ENCODE measurements at regions not wholly inside any gene's neighbourhood (a gene's known extent, or its start where the extent isn't known, plus 50 kb on each side); places are given as distances from the start of the nearest gene placed in this dataset.
A peak's percentile ranks its signal among the peaks of the same experiment; 100 is the strongest.

DNA sequence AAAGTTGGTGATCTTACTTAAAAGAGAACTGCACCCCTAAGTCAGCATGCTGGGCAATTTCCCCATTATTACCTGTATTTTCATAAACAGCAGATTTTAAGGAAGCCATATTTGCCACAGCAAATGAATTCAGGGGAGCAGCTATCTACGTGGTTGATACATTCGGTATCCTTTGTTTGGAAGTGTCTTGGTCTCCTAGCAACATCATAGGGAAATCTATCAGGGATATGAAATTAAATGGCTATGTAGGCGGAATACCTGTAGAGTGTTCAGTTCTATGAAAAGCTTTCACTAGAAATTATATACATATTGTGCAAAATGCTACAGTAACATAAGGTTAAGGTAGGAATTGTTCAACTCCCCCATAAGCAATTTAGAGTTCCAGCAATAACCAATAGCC is 157.2 kb upstream of the EMCN start:
- H3K4ac ChIP-seq (ENCODE audit: low read length) = no peak overlapping the region
- H2AK5ac ChIP-seq (ENCODE audit: low read depth, low read length) = no peak overlapping the region
- no peaks in the 10 kb centered on the region for H3K36me3 ChIP-seq (replicated peaks in 1 of 2; ENCODE audit: control insufficient read depth in 2 of 2, insufficient read depth in 2 of 2, low read length in 2 of 2)
- no peaks in the 10 kb centered on the region for H3K79me1 ChIP-seq (ENCODE audit: low read depth, low read length)
- no peaks in the 10 kb centered on the region for H3K4me1 ChIP-seq (ENCODE audit: control insufficient read depth in 2 of 2, insufficient read depth in 1 of 2, low read depth in 1 of 2, low read length in 2 of 2)
- H2AFZ ChIP-seq (ENCODE audit: low read length) = no peak overlapping the region
- no peak overlapping the region for H3K23ac ChIP-seq (ENCODE audit: low read depth, low read length, poor library complexity)
- no peak overlapping the region for H2BK12ac ChIP-seq (ENCODE audit: low read length)
- H3K27me3 ChIP-seq (ENCODE audit: control insufficient read depth in 3 of 3, insufficient read depth in 3 of 3, low read depth in 1 of 3, low read length in 3 of 3) = no peaks in the 10 kb centered on the region
- no peak overlapping the region for H4K8ac ChIP-seq (ENCODE audit: low read depth, low read length)
- no peak overlapping the region for H2BK15ac ChIP-seq (ENCODE audit: low read length)
- DNase-seq (ENCODE audit: low spot score) = no peak
- no peak overlapping the region for H3K9ac ChIP-seq (ENCODE audit: low read depth, low read length, poor library complexity)
- no peak overlapping the region for H4K91ac ChIP-seq (ENCODE audit: low read depth, low read length, poor library complexity)
- no peak overlapping the region for H3K14ac ChIP-seq (ENCODE audit: low read length)
- H3K18ac ChIP-seq (ENCODE audit: low read length) = no peak overlapping the region
- no peak overlapping the region for H3K4me2 ChIP-seq (ENCODE audit: insufficient read depth, low read length, poor library complexity, severe bottlenecking)
- H2BK5ac ChIP-seq (ENCODE audit: low read length) = no peak overlapping the region
- WGBS, 2 donors (ENCODE audit: extremely low coverage in 2 of 2, insufficient read length in 2 of 2, insufficient replicate concordance in 1 of 2) = no CpG with 5 or more reads among the region's 3 CpGs
- no peak overlapping the region for H2BK120ac ChIP-seq (ENCODE audit: low read depth, low read length)
- no peak overlapping the region for H3K27ac ChIP-seq (replicated peaks; ENCODE audit: low read length)
- H3K9me3 ChIP-seq (replicated peaks in 1 of 2; ENCODE audit: control insufficient read depth in 2 of 2, insufficient read depth in 1 of 2, low read depth in 1 of 2, low read length in 2 of 2) = no peaks in the 10 kb centered on the region
- no peak overlapping the region for H3K4me3 ChIP-seq (ENCODE audit: low read length in 2 of 2)

DNA sequence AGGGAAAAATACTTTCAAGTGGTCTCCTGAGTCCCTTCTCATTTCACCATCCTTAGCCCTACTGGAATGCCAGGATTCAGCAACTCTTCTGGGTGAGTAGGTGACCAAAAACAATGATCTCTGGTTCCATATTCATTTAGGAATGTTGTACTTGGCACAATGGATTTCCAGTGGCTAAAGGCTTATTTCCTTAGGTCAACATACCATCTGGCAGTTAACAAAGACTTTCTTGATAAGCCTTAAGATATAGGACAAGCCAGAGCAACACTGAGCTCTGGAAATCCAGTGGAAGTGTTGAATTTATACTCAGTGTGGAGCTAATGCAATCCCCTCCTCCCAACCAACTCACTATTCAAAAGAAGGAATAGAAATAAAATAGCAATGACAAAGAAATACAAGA is 139.4 kb upstream of the EMCN start:
- no peak overlapping the region for H2BK5ac ChIP-seq (ENCODE audit: low read length)
- no peak for DNase-seq (ENCODE audit: low spot score)

DNA sequence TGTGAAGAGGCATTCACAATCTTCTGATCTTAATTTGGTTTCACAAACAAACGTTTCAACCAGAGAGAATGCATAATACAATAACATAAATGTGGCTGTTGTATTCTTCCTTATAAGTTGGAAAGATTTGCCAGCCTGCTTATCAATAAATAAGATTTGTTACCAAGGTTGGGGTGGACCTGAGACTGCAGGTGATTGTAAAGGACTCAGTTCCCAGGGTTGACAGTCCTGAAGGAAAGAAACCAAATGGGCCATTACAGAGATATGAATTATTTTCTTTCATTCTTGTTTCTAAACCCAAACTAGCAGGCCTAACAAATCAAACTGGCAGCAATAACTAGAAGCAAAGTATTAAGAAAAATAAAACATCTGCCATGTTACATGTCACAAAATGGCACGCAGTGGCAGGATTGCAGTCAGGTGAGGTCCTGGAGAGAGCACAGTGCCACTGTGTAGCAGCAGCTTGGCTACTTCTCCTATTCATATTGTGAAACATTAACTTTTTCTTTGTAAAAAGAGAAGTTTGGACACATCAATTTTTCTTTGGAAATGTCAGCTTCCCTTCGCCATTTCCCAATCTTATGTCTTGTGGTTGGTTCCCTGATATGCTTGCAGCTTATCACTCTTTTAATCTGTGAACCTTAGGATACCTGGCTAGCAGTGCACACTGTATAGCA is 133.8 kb upstream of the EMCN start:
- H3K9ac ChIP-seq (ENCODE audit: low read depth, low read length, poor library complexity) = no peak overlapping the region
- no peak overlapping the region for H2BK15ac ChIP-seq (ENCODE audit: low read length)
- H3K36me3 ChIP-seq (replicated peaks in 1 of 2; ENCODE audit: control insufficient read depth in 2 of 2, insufficient read depth in 2 of 2, low read length in 2 of 2) = no peaks in the 10 kb centered on the region
- no peak overlapping the region for H4K8ac ChIP-seq (ENCODE audit: low read depth, low read length)
- no peak overlapping the region for H3K4ac ChIP-seq (ENCODE audit: low read length)
- H2AK5ac ChIP-seq (ENCODE audit: low read depth, low read length) = no peak overlapping the region
- no peak overlapping the region for H3K27ac ChIP-seq (replicated peaks; ENCODE audit: low read length)
- H4K91ac ChIP-seq (ENCODE audit: low read depth, low read length, poor library complexity) = no peak overlapping the region
- H3K18ac ChIP-seq (ENCODE audit: low read length) = no peak overlapping the region
- no peaks in the 10 kb centered on the region for H3K4me1 ChIP-seq (ENCODE audit: control insufficient read depth in 2 of 2, insufficient read depth in 1 of 2, low read depth in 1 of 2, low read length in 2 of 2)
- H3K4me3 ChIP-seq (ENCODE audit: low read length in 2 of 2) = no peak overlapping the region
- no CpG with 5 or more reads among the region's 3 CpGs for WGBS, 2 donors (ENCODE audit: extremely low coverage in 2 of 2, insufficient read length in 2 of 2, insufficient replicate concordance in 1 of 2)
- no peaks in the 10 kb centered on the region for H3K79me1 ChIP-seq (ENCODE audit: low read depth, low read length)
- H2BK5ac ChIP-seq (ENCODE audit: low read length) = no peak overlapping the region
- H2BK120ac ChIP-seq (ENCODE audit: low read depth, low read length) = no peak overlapping the region
- no peaks in the 10 kb centered on the region for H3K27me3 ChIP-seq (ENCODE audit: control insufficient read depth in 3 of 3, insufficient read depth in 3 of 3, low read depth in 1 of 3, low read length in 3 of 3)
- H3K4me2 ChIP-seq (ENCODE audit: insufficient read depth, low read length, poor library complexity, severe bottlenecking) = no peak overlapping the region
- no peak for DNase-seq (ENCODE audit: low spot score)
- H3K9me3 ChIP-seq (replicated peaks in 1 of 2; ENCODE audit: control insufficient read depth in 2 of 2, insufficient read depth in 1 of 2, low read depth in 1 of 2, low read length in 2 of 2) = no peaks in the 10 kb centered on the region
- H2BK12ac ChIP-seq (ENCODE audit: low read length) = no peak overlapping the region
- no peak overlapping the region for H3K23ac ChIP-seq (ENCODE audit: low read depth, low read length, poor library complexity)
- H3K14ac ChIP-seq (ENCODE audit: low read length) = no peak overlapping the region
- no peak overlapping the region for H2AFZ ChIP-seq (ENCODE audit: low read length)

More for the DNA sequence above, 139.4 kb upstream of the EMCN start:
- no peak overlapping the region for H2BK15ac ChIP-seq (ENCODE audit: low read length)
- H3K27me3 ChIP-seq (ENCODE audit: control insufficient read depth in 3 of 3, insufficient read depth in 3 of 3, low read depth in 1 of 3, low read length in 3 of 3) = no peaks in the 10 kb centered on the region
- no peak overlapping the region for H2BK120ac ChIP-seq (ENCODE audit: low read depth, low read length)
- no peaks in the 10 kb centered on the region for H3K9me3 ChIP-seq (replicated peaks in 1 of 2; ENCODE audit: control insufficient read depth in 2 of 2, insufficient read depth in 1 of 2, low read depth in 1 of 2, low read length in 2 of 2)
- no peak overlapping the region for H4K8ac ChIP-seq (ENCODE audit: low read depth, low read length)
- no peak overlapping the region for H3K4me3 ChIP-seq (ENCODE audit: low read length in 2 of 2)
- H3K23ac ChIP-seq (ENCODE audit: low read depth, low read length, poor library complexity) = no peak overlapping the region
- no peak overlapping the region for H3K27ac ChIP-seq (replicated peaks; ENCODE audit: low read length)
- H3K79me1 ChIP-seq (ENCODE audit: low read depth, low read length) = no peaks in the 10 kb centered on the region
- no peak overlapping the region for H3K4me2 ChIP-seq (ENCODE audit: insufficient read depth, low read length, poor library complexity, severe bottlenecking)
- no peak overlapping the region for H2BK12ac ChIP-seq (ENCODE audit: low read length)
- H3K18ac ChIP-seq (ENCODE audit: low read length) = no peak overlapping the region
- H3K36me3 ChIP-seq (replicated peaks in 1 of 2; ENCODE audit: control insufficient read depth in 2 of 2, insufficient read depth in 2 of 2, low read length in 2 of 2) = no peaks in the 10 kb centered on the region
- no peak overlapping the region for H2AK5ac ChIP-seq (ENCODE audit: low read depth, low read length)
- H4K91ac ChIP-seq (ENCODE audit: low read depth, low read length, poor library complexity) = no peak overlapping the region
- H3K4me1 ChIP-seq (ENCODE audit: control insufficient read depth in 2 of 2, insufficient read depth in 1 of 2, low read depth in 1 of 2, low read length in 2 of 2) = no peaks in the 10 kb centered on the region
- H3K4ac ChIP-seq (ENCODE audit: low read length) = no peak overlapping the region
- peak overlapping the region; percentile 56 for H2AFZ ChIP-seq (ENCODE audit: low read length)
- H3K14ac ChIP-seq (ENCODE audit: low read length) = no peak overlapping the region
- no peak overlapping the region for H3K9ac ChIP-seq (ENCODE audit: low read depth, low read length, poor library complexity)

DNA sequence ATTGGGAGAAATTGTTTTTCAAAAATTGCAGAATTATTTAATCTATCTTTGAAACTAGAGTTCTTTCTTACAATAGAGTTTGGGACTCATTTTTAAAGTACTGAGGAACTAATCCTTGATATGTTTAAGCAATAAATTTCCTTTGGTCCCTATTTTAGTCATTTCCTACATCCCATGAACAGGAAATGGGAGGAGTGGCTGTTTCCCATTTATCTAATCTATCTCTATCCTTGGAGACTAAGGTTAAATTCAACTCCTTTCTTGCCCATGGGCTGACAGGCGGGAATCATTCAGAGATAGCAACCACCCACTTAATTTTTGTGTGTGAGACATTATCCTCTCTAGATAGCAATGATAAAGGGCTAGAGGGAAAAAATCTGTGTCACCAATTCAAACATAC is 131.6 kb upstream of the EMCN start:
- H3K14ac ChIP-seq (ENCODE audit: low read length) = no peak overlapping the region
- no peaks in the 10 kb centered on the region for H3K4me1 ChIP-seq (ENCODE audit: control insufficient read depth in 2 of 2, insufficient read depth in 1 of 2, low read depth in 1 of 2, low read length in 2 of 2)
- H3K18ac ChIP-seq (ENCODE audit: low read length) = no peak overlapping the region
- no peak overlapping the region for H2BK15ac ChIP-seq (ENCODE audit: low read length)
- H3K27me3 ChIP-seq (ENCODE audit: control insufficient read depth in 3 of 3, insufficient read depth in 3 of 3, low read depth in 1 of 3, low read length in 3 of 3) = no peaks in the 10 kb centered on the region
- no peak overlapping the region for H2BK12ac ChIP-seq (ENCODE audit: low read length)
- no peak overlapping the region for H3K23ac ChIP-seq (ENCODE audit: low read depth, low read length, poor library complexity)
- H3K79me1 ChIP-seq (ENCODE audit: low read depth, low read length) = no peaks in the 10 kb centered on the region
- H3K27ac ChIP-seq (replicated peaks; ENCODE audit: low read length) = no peak overlapping the region
- no CpG with 5 or more reads among the region's 1 CpG for WGBS, 2 donors (ENCODE audit: extremely low coverage in 2 of 2, insufficient read length in 2 of 2, insufficient replicate concordance in 1 of 2)
- DNase-seq (ENCODE audit: low spot score) = no peak
- H2BK5ac ChIP-seq (ENCODE audit: low read length) = no peak overlapping the region
- no peak overlapping the region for H3K4me2 ChIP-seq (ENCODE audit: insufficient read depth, low read length, poor library complexity, severe bottlenecking)
- H3K9me3 ChIP-seq (replicated peaks in 1 of 2; ENCODE audit: control insufficient read depth in 2 of 2, insufficient read depth in 1 of 2, low read depth in 1 of 2, low read length in 2 of 2) = no peaks in the 10 kb centered on the region
- H2BK120ac ChIP-seq (ENCODE audit: low read depth, low read length) = no peak overlapping the region
- H2AK5ac ChIP-seq (ENCODE audit: low read depth, low read length) = no peak overlapping the region
- H4K8ac ChIP-seq (ENCODE audit: low read depth, low read length) = no peak overlapping the region
- no peaks in the 10 kb centered on the region for H3K36me3 ChIP-seq (replicated peaks in 1 of 2; ENCODE audit: control insufficient read depth in 2 of 2, insufficient read depth in 2 of 2, low read length in 2 of 2)
- no peak overlapping the region for H4K91ac ChIP-seq (ENCODE audit: low read depth, low read length, poor library complexity)
- H3K9ac ChIP-seq (ENCODE audit: low read depth, low read length, poor library complexity) = no peak overlapping the region
- no peak overlapping the region for H2AFZ ChIP-seq (ENCODE audit: low read length)
- H3K4ac ChIP-seq (ENCODE audit: low read length) = no peak overlapping the region
- no peak overlapping the region for H3K4me3 ChIP-seq (ENCODE audit: low read length in 2 of 2)
